Heart left ventricle (tissue), 13 donors: ENCODE measurements at regions not wholly inside any gene's neighbourhood (a gene's known extent, or its start where the extent isn't known, plus 50 kb on each side); places are given as distances from the start of the nearest gene placed in this dataset.

Source experiments
- POLR2A ChIP-seq, 2 donors: fragments of 450-650 bp; IDR thresholded peaks; one replicate each; pipeline ENCODE4 v1.6.1; 2017; ENCODE audit warnings: antibody characterized with exemption in 2 of 2, mild to moderate bottlenecking in 2 of 2, moderate library complexity in 2 of 2
- TF ChIP-seq, protein P1 (sequence below), 12 donors: fragments of 200-600 bp; sonication (generic) in 4 of 12; IDR thresholded peaks; one replicate each; pipeline versions ENCODE4 v1.5.0 to v1.8.0; 2018 to 2022; ENCODE audit warnings: antibody characterized with exemption in 12 of 12, mild to moderate bottlenecking in 5 of 12
- donor health status: ischemic (EF 13 %, LVEDD 7.1; RV severe dilation, severe dysfunction).
- donor health status: DM: no; HTN: yes; CAD: no.
- donor health status: DM: no; HTN: no; CAD: no.
- donor health status: ischemic (EF 25% LVEDD 6.9; RV normal size, moderate dysfunction).
- donor health status: ischemic (EF 25% LVEDD 5.7; RV mildly dilated, moderate dysfunction).
- donor health status: ischemic (EF 35%, LVEDD 5.7; RV mildly dilated, moderate dysfunction).
- donor health status: nonischemic (EF 11% LVEDD 7.7; RV severe dilation, severe dysfunction).
- donor health status: DM: yes; HTN: yes; CAD: no.
- donor health status: PGD.
- donor health status: ischemic (EF 29% LVEDD 5.4; RV normal size, mild dysfunction).
- donor health status: nonischemic (EF 23%, LVEDD 6.1; RV moderate dilation, normal function).

GRCh38 chr9:103803245-103803644 is 290.9 kb upstream of the SMC2 start:
- no peak for TF ChIP-seq POLR2A (IDR thresholded peaks at IDR 0.05)
- TF ChIP-seq, protein P1, sequence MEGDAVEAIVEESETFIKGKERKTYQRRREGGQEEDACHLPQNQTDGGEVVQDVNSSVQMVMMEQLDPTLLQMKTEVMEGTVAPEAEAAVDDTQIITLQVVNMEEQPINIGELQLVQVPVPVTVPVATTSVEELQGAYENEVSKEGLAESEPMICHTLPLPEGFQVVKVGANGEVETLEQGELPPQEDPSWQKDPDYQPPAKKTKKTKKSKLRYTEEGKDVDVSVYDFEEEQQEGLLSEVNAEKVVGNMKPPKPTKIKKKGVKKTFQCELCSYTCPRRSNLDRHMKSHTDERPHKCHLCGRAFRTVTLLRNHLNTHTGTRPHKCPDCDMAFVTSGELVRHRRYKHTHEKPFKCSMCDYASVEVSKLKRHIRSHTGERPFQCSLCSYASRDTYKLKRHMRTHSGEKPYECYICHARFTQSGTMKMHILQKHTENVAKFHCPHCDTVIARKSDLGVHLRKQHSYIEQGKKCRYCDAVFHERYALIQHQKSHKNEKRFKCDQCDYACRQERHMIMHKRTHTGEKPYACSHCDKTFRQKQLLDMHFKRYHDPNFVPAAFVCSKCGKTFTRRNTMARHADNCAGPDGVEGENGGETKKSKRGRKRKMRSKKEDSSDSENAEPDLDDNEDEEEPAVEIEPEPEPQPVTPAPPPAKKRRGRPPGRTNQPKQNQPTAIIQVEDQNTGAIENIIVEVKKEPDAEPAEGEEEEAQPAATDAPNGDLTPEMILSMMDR (IDR thresholded peaks at IDR 0.05), result no peak
